ENCODE measurements at regions not wholly inside any gene's neighbourhood (a gene's known extent, or its start where the extent isn't known, plus 50 kb on each side); places are given as distances from the start of the nearest gene placed in this dataset.

GRCh38 chr1:67524143-67525052 lies 94.2 kb upstream of the SERBP1 start:
- H3K27ac Mint-ChIP-seq = no peak overlapping the region

More at GRCh38 chr1:67524143-67525052, 94.2 kb upstream of the SERBP1 start:
- Mint-ChIP-seq H3K36me3 (no peaks in the 10 kb centered on the region), H3K4me3 (no peak overlapping the region), H3K4me1 (no peaks in the 10 kb centered on the region), H3K9me3 (no peaks in the 10 kb centered on the region), H3K27me3 (ENCODE audit: low read depth) (peaks cover 98% of the 10 kb centered on the region)
- ATAC-seq (peak; percentile 71), DNase-seq (ENCODE audit: low spot score) (no peak)
- ChIA-PET CTCF (interaction anchor here (0.7 to 4.5 kb wide), 30 partner anchors 8 to 677 kb away, joined by 3 to 41 read pairs (median 5); partner anchors contain the start of gene GADD45A), POLR2A (interaction anchor here (0.9 to 1.0 kb wide), 2 partner anchors 94 to 160 kb away, joined by 3 read pairs; partner anchors contain the start of genes GADD45A and SERBP1)
- TF ChIP-seq ESRRA (CRISPR knock-in tag; IDR thresholded peaks at IDR 0.05; ENCODE audit: borderline replicate concordance) (no peak), ZNF281 (CRISPR knock-in tag; IDR thresholded peaks at IDR 0.05) (no peak), TEAD1 (CRISPR knock-in tag; IDR thresholded peaks at IDR 0.05) (no peak), FOXK1 (CRISPR knock-in tag; IDR thresholded peaks at IDR 0.05) (no peak), SMAD4 (CRISPR knock-in tag; IDR thresholded peaks at IDR 0.05) (no peak), ZNF263 (CRISPR knock-in tag; IDR thresholded peaks at IDR 0.05; ENCODE audit: low read depth) (no peak), TP53 (CRISPR knock-in tag; IDR thresholded peaks at IDR 0.05) (no peak), EMX1 (CRISPR knock-in tag; IDR thresholded peaks at IDR 0.05) (no peak), ZNF396 (CRISPR knock-in tag; IDR thresholded peaks at IDR 0.05; ENCODE audit: borderline replicate concordance) (no peak), CREM (CRISPR knock-in tag; IDR thresholded peaks at IDR 0.05) (no peak), RELA (CRISPR knock-in tag; IDR thresholded peaks at IDR 0.05; ENCODE audit: borderline replicate concordance) (no peak), ZNF232 (CRISPR knock-in tag; IDR thresholded peaks at IDR 0.05) (no peak), MYBL2 (CRISPR knock-in tag; IDR thresholded peaks at IDR 0.05) (no peak), AFF4 (CRISPR knock-in tag; IDR thresholded peaks at IDR 0.05; ENCODE audit: borderline replicate concordance) (no peak)
- TF ChIP-seq, protein P1, sequence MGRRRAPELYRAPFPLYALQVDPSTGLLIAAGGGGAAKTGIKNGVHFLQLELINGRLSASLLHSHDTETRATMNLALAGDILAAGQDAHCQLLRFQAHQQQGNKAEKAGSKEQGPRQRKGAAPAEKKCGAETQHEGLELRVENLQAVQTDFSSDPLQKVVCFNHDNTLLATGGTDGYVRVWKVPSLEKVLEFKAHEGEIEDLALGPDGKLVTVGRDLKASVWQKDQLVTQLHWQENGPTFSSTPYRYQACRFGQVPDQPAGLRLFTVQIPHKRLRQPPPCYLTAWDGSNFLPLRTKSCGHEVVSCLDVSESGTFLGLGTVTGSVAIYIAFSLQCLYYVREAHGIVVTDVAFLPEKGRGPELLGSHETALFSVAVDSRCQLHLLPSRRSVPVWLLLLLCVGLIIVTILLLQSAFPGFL (CRISPR knock-in tag; IDR thresholded peaks at IDR 0.05; ENCODE audit: borderline replicate concordance) = no peak
